NCI-H460 (cell line): ENCODE measurements at regions not wholly inside any gene's neighbourhood (a gene's known extent, or its start where the extent isn't known, plus 50 kb on each side); places are given as distances from the start of the nearest gene placed in this dataset.
A peak's percentile ranks its signal among the peaks of the same experiment; 100 is the strongest.
"Not testable (repeated sequence)": the region's sequence is repeated elsewhere in the genome, so short reads cannot be mapped to it uniquely, and the experiment has no call there.

Source experiments
- DNase-seq: peaks from one replicate; pipeline ENCODE4 v3.0.0-alpha.2; 2016; ENCODE audit warnings: low read depth; ENCODE audit errors: extremely low read depth

DNA sequence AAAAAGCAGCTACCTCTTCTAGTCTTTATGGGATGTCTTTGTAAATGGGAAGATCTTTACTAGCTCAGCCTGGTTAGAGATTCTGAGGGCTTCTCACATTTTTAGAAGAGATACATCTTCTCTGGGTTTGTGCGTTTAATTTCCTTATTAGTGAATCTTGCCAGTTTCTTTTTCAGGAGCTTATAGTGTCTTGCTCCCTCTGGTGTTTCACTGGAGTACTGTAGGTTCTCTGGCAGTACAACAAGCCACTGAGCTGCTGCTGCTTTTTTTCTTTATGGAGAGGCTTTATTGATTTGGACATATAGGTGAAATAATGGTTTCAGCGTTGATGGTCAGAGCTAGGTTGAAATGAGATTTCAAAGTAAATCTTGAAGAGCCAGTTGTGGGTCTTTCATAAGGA is 82.9 kb downstream of the LAS1L start:
- peak; percentile 19 for DNase-seq

DNA sequence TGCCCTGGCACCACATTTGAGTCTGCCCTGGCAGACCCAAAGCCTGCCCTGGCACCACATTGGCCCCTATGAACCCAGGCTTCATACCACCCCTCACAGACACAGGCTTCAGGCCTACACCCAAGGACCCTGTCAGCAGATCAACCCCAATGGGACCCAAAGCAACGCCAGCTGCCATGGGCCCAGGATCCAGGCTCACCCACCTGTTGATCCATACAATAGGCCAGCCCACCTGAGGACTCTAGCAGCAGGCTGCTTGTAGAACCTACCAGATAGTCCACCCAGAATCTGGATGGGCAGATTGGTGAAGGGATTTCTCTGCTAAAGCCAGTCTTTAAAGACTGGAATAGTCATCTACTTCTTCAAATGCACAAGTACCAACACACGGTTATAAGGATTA is 114.4 kb downstream of the LAS1L start:
- no peak for DNase-seq

DNA sequence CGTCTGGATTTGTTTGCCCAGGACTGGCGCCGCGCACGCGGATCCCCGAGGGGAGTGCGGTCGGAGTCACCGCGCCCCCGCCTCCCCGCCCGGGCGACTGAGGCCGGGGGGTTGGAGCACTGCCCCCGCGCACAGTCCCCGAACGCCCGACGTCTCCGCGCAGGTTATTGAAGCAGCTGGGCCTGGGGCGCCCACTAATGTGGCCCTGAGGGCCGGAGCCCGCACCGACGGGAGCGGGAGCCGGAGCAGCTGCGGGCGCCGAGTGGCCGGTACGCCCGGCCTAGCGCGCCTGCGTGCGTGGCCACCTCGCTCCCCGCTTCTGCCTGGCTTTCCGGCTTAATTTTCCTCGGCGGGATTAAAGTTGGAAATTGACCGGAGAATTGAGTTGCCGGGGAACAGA is 126.9 kb downstream of the LAS1L start:
- DNase-seq, result not testable (repeated sequence)

DNA sequence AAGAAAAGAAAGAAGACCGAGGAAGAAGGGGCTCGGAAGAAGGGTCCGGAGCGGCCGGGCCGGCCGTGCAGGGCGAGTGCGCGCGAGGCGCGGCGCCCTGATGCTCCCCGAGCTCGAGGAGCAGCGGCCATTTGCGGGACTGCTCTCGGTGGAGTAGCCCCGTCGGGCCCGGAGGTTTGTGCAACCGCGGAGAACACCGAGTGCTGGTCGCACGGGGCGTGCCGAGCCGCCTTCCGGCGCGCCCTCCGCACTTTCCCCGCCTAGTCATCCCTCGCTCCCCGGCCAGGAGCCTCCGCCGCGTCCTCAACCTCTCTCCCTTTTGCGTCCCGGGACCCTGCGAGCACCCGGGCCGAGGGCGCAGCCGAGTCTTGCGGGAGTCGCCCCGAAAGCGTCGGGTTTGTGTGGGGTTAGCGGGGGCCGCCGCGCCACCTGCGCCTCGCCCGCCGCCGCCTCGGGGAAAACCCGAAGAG is 127.4 kb downstream of the LAS1L start:
- no peak for DNase-seq

DNA sequence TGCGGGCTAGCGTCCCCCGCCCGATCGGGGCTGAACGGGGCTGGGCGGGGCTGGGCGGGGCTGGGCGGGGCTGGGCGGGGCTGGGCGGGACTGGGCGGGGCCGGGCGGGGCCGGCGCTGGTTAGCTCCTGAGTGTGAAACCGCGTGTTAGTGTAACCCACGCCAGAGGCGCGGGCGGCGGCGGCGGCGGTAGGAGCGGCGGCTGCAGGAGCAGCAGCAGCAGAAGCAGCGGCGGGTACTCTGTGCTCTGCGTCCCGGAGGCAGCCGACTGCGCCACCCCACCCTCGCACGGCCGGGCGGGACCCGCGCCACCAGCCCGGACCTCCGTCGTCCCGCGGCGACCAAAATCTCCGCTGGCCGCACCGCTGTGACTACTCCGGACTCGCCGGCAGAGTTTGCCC is 128.1 kb downstream of the LAS1L start:
- DNase-seq, result no peak

DNA sequence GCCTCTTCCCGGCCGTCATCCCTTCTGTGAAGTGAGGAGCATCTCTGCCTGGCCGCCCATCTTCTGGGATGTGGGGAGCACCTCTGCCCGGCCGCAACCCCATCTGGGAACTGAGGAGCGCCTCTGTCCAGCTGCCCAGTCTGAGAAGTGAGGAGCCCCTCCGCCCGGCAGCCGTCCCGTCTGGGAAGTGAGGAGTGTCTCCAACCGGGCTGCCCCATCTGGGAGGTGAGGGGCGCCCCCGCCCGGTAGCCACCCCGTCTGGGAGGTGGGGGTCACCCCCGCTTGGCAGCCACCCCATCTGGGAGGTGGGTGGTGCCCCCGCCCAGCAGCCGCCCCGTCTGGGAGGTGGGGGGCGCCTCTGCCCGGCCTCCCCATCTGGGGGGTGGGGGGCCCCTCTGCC is 142.3 kb downstream of the LAS1L start:
- no peak for DNase-seq

DNA sequence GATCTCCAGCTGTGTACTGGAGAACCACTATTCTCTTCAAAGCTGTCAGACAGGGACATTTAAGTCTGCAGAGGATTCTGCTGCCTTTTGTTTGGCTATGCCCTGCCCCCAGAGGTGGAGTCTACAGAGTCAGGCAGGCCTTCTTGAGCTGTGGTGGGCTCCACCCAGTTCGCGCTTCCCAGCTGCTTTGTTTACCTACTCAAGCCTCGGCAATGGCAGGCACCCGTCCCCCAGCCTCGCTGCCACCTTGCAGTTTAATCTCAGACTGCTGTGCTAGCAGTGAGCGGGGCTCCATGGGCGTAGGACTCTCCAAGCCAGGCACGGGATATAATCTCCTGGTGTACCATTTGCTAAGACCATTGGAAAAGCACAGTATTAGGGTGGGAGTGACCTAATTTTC is 145.5 kb downstream of the LAS1L start:
- not testable (repeated sequence) for DNase-seq
